ENCODE measurements at regions not wholly inside any gene's neighbourhood (a gene's known extent, or its start where the extent isn't known, plus 50 kb on each side); places are given as distances from the start of the nearest gene placed in this dataset.
A peak's percentile ranks its signal among the peaks of the same experiment; 100 is the strongest.

DNA sequence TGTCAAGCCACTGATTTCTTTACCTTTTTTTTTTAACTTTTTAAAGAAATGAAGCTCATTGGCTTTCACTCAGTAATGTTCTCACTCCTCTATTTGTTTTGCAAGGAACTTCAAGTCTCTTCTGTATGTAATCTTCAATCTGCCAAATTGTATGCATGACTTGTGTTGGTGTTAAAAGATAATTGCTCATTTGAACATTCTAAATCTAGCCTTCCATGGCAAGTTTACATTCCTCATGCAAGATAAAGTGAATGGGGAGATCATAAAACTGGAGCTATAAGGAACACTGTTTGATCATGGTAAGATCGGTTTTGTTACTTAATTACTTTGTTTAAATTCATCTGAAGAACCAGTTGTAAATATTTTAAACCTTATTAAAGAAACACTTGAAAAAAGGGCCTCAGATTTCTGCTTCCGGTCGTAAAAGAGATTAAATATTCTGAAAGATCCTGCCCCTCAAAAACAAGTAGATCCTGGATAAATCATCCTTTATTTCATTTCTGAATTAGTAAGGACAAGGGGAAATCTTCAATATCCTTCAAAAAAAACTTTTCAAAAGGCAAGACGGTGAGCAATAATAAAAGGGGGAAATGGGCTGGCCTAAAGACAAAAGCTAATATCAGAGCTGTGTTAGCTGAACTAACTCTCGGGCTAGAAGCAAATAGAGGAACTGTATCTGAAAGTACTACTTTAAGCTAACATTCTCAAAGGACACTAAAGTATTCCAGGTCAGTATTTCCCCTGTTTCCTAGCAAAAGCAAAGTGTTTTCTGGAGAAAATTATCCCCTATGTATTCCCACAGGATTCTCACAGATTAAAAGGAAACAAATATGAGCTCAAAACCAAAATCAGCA is 107.0 kb upstream of the ATP11B start:
- Histone ChIP-seq H3K36me3 (ENCODE audit: insufficient read depth, low read length) (no peaks in the 10 kb centered on the region), H3K4me1 (ENCODE audit: insufficient read depth, low read length, poor library complexity, severe bottlenecking) (peaks cover 12% of the 10 kb centered on the region), H2AFZ (ENCODE audit: low read length) (peak overlapping the region; percentile 27; the same call in 1 of the 2 replicates), H3K79me2 (ENCODE audit: insufficient read depth, low read depth, low read length) (no peaks in the 10 kb centered on the region), H3K4me2 (ENCODE audit: low read length) (no peak overlapping the region), H3K4me3 (ENCODE audit: low read depth, low read length, poor library complexity, severe bottlenecking) (no peak overlapping the region), H4K20me1 (ENCODE audit: insufficient read depth, low read length) (no peaks in the 10 kb centered on the region), H3K9me2 (ENCODE audit: insufficient read depth, low read length) (no peaks in the 10 kb centered on the region), H3K27ac (ENCODE audit: low read depth, low read length, poor library complexity, severe bottlenecking) (no peak overlapping the region), H3K9me3 (ENCODE audit: low read length) (no peaks in the 10 kb centered on the region)
- ChIA-PET CTCF (ENCODE audit: unreplicated experiment) (no interaction called here), POLR2A (interaction anchor here (0.6 to 1.2 kb wide), 12 partner anchors 10 to 985 kb away, joined by 3 to 7 read pairs (median 3); no protein-coding TSS in a partner anchor)
- intact Hi-C loops (cut with micrococcal nuclease; ENCODE audit: unreplicated experiment) = loop anchor here (10.0 kb wide), 2 partner anchors 1361 to 1581 kb away; no protein-coding TSS in a partner anchor
- DNase-seq (ENCODE audit: low spot score) = no peak
- BruUV-seq (replicated peaks) = no TSS peak
- TF ChIP-seq, protein P1, sequence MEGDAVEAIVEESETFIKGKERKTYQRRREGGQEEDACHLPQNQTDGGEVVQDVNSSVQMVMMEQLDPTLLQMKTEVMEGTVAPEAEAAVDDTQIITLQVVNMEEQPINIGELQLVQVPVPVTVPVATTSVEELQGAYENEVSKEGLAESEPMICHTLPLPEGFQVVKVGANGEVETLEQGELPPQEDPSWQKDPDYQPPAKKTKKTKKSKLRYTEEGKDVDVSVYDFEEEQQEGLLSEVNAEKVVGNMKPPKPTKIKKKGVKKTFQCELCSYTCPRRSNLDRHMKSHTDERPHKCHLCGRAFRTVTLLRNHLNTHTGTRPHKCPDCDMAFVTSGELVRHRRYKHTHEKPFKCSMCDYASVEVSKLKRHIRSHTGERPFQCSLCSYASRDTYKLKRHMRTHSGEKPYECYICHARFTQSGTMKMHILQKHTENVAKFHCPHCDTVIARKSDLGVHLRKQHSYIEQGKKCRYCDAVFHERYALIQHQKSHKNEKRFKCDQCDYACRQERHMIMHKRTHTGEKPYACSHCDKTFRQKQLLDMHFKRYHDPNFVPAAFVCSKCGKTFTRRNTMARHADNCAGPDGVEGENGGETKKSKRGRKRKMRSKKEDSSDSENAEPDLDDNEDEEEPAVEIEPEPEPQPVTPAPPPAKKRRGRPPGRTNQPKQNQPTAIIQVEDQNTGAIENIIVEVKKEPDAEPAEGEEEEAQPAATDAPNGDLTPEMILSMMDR (conservative IDR thresholded peaks at IDR 0.05; ENCODE audit: low read length) = no peak
- no peak for TF ChIP-seq EZH2phosphoT487 (IDR thresholded peaks at IDR 0.05; ENCODE audit: borderline replicate concordance, low read depth, low read length)

DNA sequence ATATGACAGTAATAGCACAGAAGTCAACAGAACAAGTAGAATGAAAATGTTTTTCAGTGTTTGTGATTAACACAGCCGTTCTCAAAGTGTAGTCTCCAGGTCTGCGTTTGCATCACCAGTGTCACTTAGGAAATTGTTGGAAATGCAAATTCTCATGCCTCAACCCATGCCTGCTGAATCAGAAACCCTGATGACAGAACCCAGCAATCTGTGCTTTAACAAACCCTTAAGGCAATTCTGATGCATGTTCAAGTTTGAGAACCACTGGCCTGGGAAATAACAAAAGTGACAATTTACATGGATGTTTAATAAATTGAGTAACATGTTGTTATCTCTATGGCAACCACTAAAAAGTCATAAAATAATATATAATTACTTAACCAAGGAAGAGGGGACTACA is 103.1 kb upstream of the ATP11B start:
- no peak overlapping the region for H3K27ac ChIP-seq (ENCODE audit: low read depth, low read length, poor library complexity, severe bottlenecking)
- POLR2A ChIA-PET = no interaction called here
- no TSS peak for BruUV-seq (replicated peaks)
- H4K20me1 ChIP-seq (ENCODE audit: insufficient read depth, low read length) = no peaks in the 10 kb centered on the region
- CTCF ChIA-PET (ENCODE audit: unreplicated experiment) = no interaction called here
- H3K9me3 ChIP-seq (ENCODE audit: low read length) = no peaks in the 10 kb centered on the region
- no peaks in the 10 kb centered on the region for H3K9me2 ChIP-seq (ENCODE audit: insufficient read depth, low read length)
- H3K79me2 ChIP-seq (ENCODE audit: insufficient read depth, low read depth, low read length) = no peaks in the 10 kb centered on the region
- no peaks in the 10 kb centered on the region for H3K4me1 ChIP-seq (ENCODE audit: insufficient read depth, low read length, poor library complexity, severe bottlenecking)
- DNase-seq (ENCODE audit: low spot score) = no peak
- TF ChIP-seq EZH2phosphoT487 (IDR thresholded peaks at IDR 0.05; ENCODE audit: borderline replicate concordance, low read depth, low read length) = no peak
- TF ChIP-seq, protein P1 (conservative IDR thresholded peaks at IDR 0.05; ENCODE audit: low read length) = no peak
- no peak overlapping the region for H3K4me2 ChIP-seq (ENCODE audit: low read length)
- H2AFZ ChIP-seq (ENCODE audit: low read length) = no peak overlapping the region
- intact Hi-C loops (cut with micrococcal nuclease; ENCODE audit: unreplicated experiment) = no loop called here
- no peaks in the 10 kb centered on the region for H3K36me3 ChIP-seq (ENCODE audit: insufficient read depth, low read length)
- H3K4me3 ChIP-seq (ENCODE audit: low read depth, low read length, poor library complexity, severe bottlenecking) = no peak overlapping the region

GRCh38 chr3:182692021-182692420 is 101.3 kb upstream of the ATP11B start:
- no peaks in the 10 kb centered on the region for H3K9me2 ChIP-seq (ENCODE audit: insufficient read depth, low read length)
- no peaks in the 10 kb centered on the region for H4K20me1 ChIP-seq (ENCODE audit: insufficient read depth, low read length)
- DNase-seq (ENCODE audit: low spot score) = no peak
- no peaks in the 10 kb centered on the region for H3K36me3 ChIP-seq (ENCODE audit: insufficient read depth, low read length)
- no peak overlapping the region for H3K4me3 ChIP-seq (ENCODE audit: low read depth, low read length, poor library complexity, severe bottlenecking)
- H2AFZ ChIP-seq (ENCODE audit: low read length) = no peak overlapping the region
- CTCF ChIA-PET (ENCODE audit: unreplicated experiment) = no interaction called here
- intact Hi-C loops (cut with micrococcal nuclease; ENCODE audit: unreplicated experiment) = no loop called here
- H3K9me3 ChIP-seq (ENCODE audit: low read length) = no peaks in the 10 kb centered on the region
- no peak for TF ChIP-seq EZH2phosphoT487 (IDR thresholded peaks at IDR 0.05; ENCODE audit: borderline replicate concordance, low read depth, low read length)
- TF ChIP-seq, protein P1 (conservative IDR thresholded peaks at IDR 0.05; ENCODE audit: low read length) = no peak
- H3K4me2 ChIP-seq (ENCODE audit: low read length) = no peak overlapping the region
- POLR2A ChIA-PET = interaction anchor here (1.0 kb wide), 1 partner anchor 18 kb away, joined by 4 read pairs; no protein-coding TSS in a partner anchor
- BruUV-seq (replicated peaks) = no TSS peak
- H3K4me1 ChIP-seq (ENCODE audit: insufficient read depth, low read length, poor library complexity, severe bottlenecking) = no peaks in the 10 kb centered on the region
- no peaks in the 10 kb centered on the region for H3K79me2 ChIP-seq (ENCODE audit: insufficient read depth, low read depth, low read length)
- H3K27ac ChIP-seq (ENCODE audit: low read depth, low read length, poor library complexity, severe bottlenecking) = no peak overlapping the region
